ENCODE measurements at regions not wholly inside any gene's neighbourhood (a gene's known extent, or its start where the extent isn't known, plus 50 kb on each side); places are given as distances from the start of the nearest gene placed in this dataset.

GRCh38 chr13:78884571-78884970, 225.6 kb upstream of the OBI1 start:
- H3K18ac ChIP-seq (ENCODE audit: extremely low read depth, low read length): no peak overlapping the region
- H2BK120ac ChIP-seq (replicated peaks; ENCODE audit: low read depth, low read length): no peak overlapping the region
- TF ChIP-seq, protein P1, sequence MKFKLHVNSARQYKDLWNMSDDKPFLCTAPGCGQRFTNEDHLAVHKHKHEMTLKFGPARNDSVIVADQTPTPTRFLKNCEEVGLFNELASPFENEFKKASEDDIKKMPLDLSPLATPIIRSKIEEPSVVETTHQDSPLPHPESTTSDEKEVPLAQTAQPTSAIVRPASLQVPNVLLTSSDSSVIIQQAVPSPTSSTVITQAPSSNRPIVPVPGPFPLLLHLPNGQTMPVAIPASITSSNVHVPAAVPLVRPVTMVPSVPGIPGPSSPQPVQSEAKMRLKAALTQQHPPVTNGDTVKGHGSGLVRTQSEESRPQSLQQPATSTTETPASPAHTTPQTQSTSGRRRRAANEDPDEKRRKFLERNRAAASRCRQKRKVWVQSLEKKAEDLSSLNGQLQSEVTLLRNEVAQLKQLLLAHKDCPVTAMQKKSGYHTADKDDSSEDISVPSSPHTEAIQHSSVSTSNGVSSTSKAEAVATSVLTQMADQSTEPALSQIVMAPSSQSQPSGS (IDR thresholded peaks at IDR 0.05; ENCODE audit: low read length): no peak
- TF ChIP-seq FOSL1 (IDR thresholded peaks at IDR 0.05; ENCODE audit: insufficient read depth, low read depth, low read length) (no peak), RFX5 (IDR thresholded peaks at IDR 0.05; ENCODE audit: borderline replicate concordance, low read depth, low read length) (no peak), CHD1 (IDR thresholded peaks at IDR 0.05; ENCODE audit: low read depth, low read length) (no peak), YY1 (IDR thresholded peaks at IDR 0.05; ENCODE audit: low read depth, low read length) (no peak), JUND (IDR thresholded peaks at IDR 0.05; ENCODE audit: low read length) (no peak), CBX5 (IDR thresholded peaks at IDR 0.05; ENCODE audit: low read depth, low read length) (no peak), POU5F1 (IDR thresholded peaks at IDR 0.05; ENCODE audit: low read depth, low read length) (no peak), TEAD4 (IDR thresholded peaks at IDR 0.05; ENCODE audit: low read depth, low read length) (no peak), HDAC6 (IDR thresholded peaks at IDR 0.05; ENCODE audit: low read depth, low read length) (no peak), SIX5 (IDR thresholded peaks at IDR 0.05; ENCODE audit: low read depth, low read length) (no peak), CEBPB (IDR thresholded peaks at IDR 0.05; ENCODE audit: low read depth, low read length) (no peak), RNF2 (IDR thresholded peaks at IDR 0.05; ENCODE audit: borderline replicate concordance, low read depth, low read length, missing control alignments, poor library complexity, severe bottlenecking) (no peak), CHD2 (IDR thresholded peaks at IDR 0.05; ENCODE audit: low read length) (no peak)
- FAIRE-seq (no peak), DNase-seq (ENCODE audit: low read depth in 1 of 2, low spot score in 2 of 2) (no peak)
- H4K5ac ChIP-seq (ENCODE audit: insufficient read length, low read depth, low read length): no peak overlapping the region
- H3K79me1 ChIP-seq (ENCODE audit: low read depth, low read length): no peaks in the 10 kb centered on the region
- H2BK20ac ChIP-seq (ENCODE audit: low read length): no peak overlapping the region
- no peak overlapping the region for H2BK15ac ChIP-seq (ENCODE audit: low read length)
- peaks cover 1% of the 10 kb centered on the region; the same call in 1 of the 2 replicates for H3K23me2 ChIP-seq (ENCODE audit: low read depth, low read length)
- H3K27ac ChIP-seq (ENCODE audit: low read depth, low read length): no peak overlapping the region
- H3K36me3 ChIP-seq (ENCODE audit: control insufficient read depth in 2 of 4, insufficient read depth in 4 of 4, low read length in 3 of 4): no peaks in the 10 kb centered on the region
- no peak overlapping the region for H3K4me3 ChIP-seq (ENCODE audit: extremely low read depth in 1 of 4, insufficient read depth in 2 of 4, low read depth in 3 of 4, low read length in 4 of 4)
- no peak overlapping the region for H3K56ac ChIP-seq (replicated peaks; ENCODE audit: insufficient read length, low read depth, low read length)
- no peak overlapping the region for H3K4me2 ChIP-seq (ENCODE audit: insufficient read depth in 1 of 2, low read depth in 2 of 2, low read length in 2 of 2)
- no peaks in the 10 kb centered on the region for H3K9me3 ChIP-seq (ENCODE audit: insufficient read depth in 2 of 2, low read depth in 1 of 2, low read length in 1 of 2)
- H3K23ac ChIP-seq (ENCODE audit: insufficient read length): no peak overlapping the region
- CTCF ChIA-PET (ENCODE audit: partially characterized antibody): interaction anchor here (0.9 to 1.9 kb wide), 2 partner anchors 8 to 94 kb away, joined by 3 to 4 read pairs; no protein-coding TSS in a partner anchor
- no peaks in the 10 kb centered on the region for H3K27me3 ChIP-seq (replicated peaks in 1 of 4; ENCODE audit: control insufficient read depth in 3 of 4, extremely low read depth in 1 of 4, insufficient read depth in 3 of 4, low read length in 3 of 4)
- H4K20me1 ChIP-seq (replicated peaks in 1 of 2; ENCODE audit: control insufficient read depth in 1 of 2, insufficient read depth in 2 of 2, low read length in 2 of 2): no peaks in the 10 kb centered on the region
- no peaks in the 10 kb centered on the region; a peak in 1 of 7 replicates for H3K4me1 ChIP-seq (replicated peaks in 1 of 4; ENCODE audit: control insufficient read depth in 3 of 4, insufficient read depth in 4 of 4, low read length in 3 of 4)
- no peak overlapping the region for H3K14ac ChIP-seq (ENCODE audit: insufficient read length)
- no peak overlapping the region for H3K4ac ChIP-seq (replicated peaks; ENCODE audit: insufficient read length, low read depth, low read length)
- no peak overlapping the region for H4K91ac ChIP-seq (replicated peaks; ENCODE audit: insufficient read length, low read length)
- no peak overlapping the region for H2AFZ ChIP-seq (ENCODE audit: low read length)
- no peaks in the 10 kb centered on the region for H3K79me2 ChIP-seq (ENCODE audit: control insufficient read depth in 1 of 2, insufficient read depth in 2 of 2, low read length in 2 of 2)
- POLR2A ChIA-PET (ENCODE audit: partially characterized antibody): interaction anchor here (0.8 kb wide), 1 partner anchor 8 kb away, joined by 3 read pairs; no protein-coding TSS in a partner anchor
- no peak overlapping the region for H3K9ac ChIP-seq (replicated peaks in 1 of 4; ENCODE audit: extremely low read depth in 1 of 4, low read depth in 3 of 4, low read length in 3 of 4)
- no peak overlapping the region for H2BK12ac ChIP-seq (ENCODE audit: low read depth, low read length)
- no peak overlapping the region for H2BK5ac ChIP-seq (ENCODE audit: low read depth, low read length)
- no peak overlapping the region for H4K8ac ChIP-seq (ENCODE audit: extremely low read depth, insufficient read depth, low read length)
- H2AK5ac ChIP-seq (ENCODE audit: low read depth, low read length): no peak overlapping the region

All from H1 (cell line).